Mesenchymal stem cell (in vitro differentiated cells and primary cell): ENCODE measurements at regions not wholly inside any gene's neighbourhood (a gene's known extent, or its start where the extent isn't known, plus 50 kb on each side); places are given as distances from the start of the nearest gene placed in this dataset.

Experiments
- DNase-seq: peaks from one replicate; pipeline ENCODE4 v3.0.0-alpha.2; 2013
- H2AFZ ChIP-seq: one replicate; pipeline ENCODE4 v1.6.1; 2013; ENCODE audit warnings: low read depth, mild to moderate bottlenecking, control low read depth, inconsistent platforms, low read length, moderate library complexity
- H2AK5ac ChIP-seq: 2 replicates; pipeline ENCODE4 v1.6.1; 2013; ENCODE audit warnings: low read length, moderate library complexity, mild to moderate bottlenecking, inconsistent platforms; ENCODE audit not compliant: severe bottlenecking
- H2BK120ac ChIP-seq: one replicate; pipeline ENCODE4 v1.6.1; 2013; ENCODE audit warnings: low read depth, mild to moderate bottlenecking, inconsistent platforms, low read length, moderate library complexity
- H2BK12ac ChIP-seq, 2 experiments: one replicate each; pipeline ENCODE4 v1.6.1; 2013; ENCODE audit warnings: inconsistent platforms in 2 of 2, low read length in 2 of 2, mild to moderate bottlenecking in 2 of 2, moderate library complexity in 2 of 2, control low read depth in 1 of 2
- H2BK15ac ChIP-seq: one replicate; pipeline ENCODE4 v1.6.1; 2013; ENCODE audit warnings: mild to moderate bottlenecking, low read depth, inconsistent platforms; ENCODE audit not compliant: poor library complexity, severe bottlenecking
- H2BK5ac ChIP-seq: 2 replicates; pipeline ENCODE4 v1.6.1; 2013; ENCODE audit warnings: low read depth, mild to moderate bottlenecking, low read length, control low read depth, inconsistent platforms; ENCODE audit not compliant: poor library complexity, severe bottlenecking
- H3K14ac ChIP-seq, 2 experiments: one replicate each; pipeline ENCODE4 v1.6.1; 2013; ENCODE audit warnings: inconsistent platforms in 2 of 2, low read length in 2 of 2, control low read depth in 1 of 2, mild to moderate bottlenecking in 1 of 2, moderate library complexity in 1 of 2
- H3K18ac ChIP-seq, 2 experiments: one replicate each; pipeline ENCODE4 v1.6.1; 2013; ENCODE audit warnings: inconsistent platforms in 2 of 2, low read length in 2 of 2, control low read depth in 1 of 2, low read depth in 1 of 2, mild to moderate bottlenecking in 1 of 2
- H3K23ac ChIP-seq, 2 experiments: one replicate each; pipeline ENCODE4 v1.6.1; 2013; ENCODE audit warnings: inconsistent platforms in 2 of 2, low read length in 2 of 2, mild to moderate bottlenecking in 2 of 2, moderate library complexity in 2 of 2, control low read depth in 1 of 2
- H3K27ac ChIP-seq: 2 replicates; pipeline ENCODE4 v1.5.1; 2013; ENCODE audit warnings: mild to moderate bottlenecking, moderate library complexity, low read length, control low read depth, inconsistent platforms; ENCODE audit not compliant: poor library complexity, severe bottlenecking
- H3K27me3 ChIP-seq, 2 experiments: 2 replicates each; pipeline versions ENCODE4 v1.6.1 to v1.7.0; 2013; ENCODE audit warnings: low read length in 2 of 2, mild to moderate bottlenecking in 2 of 2, moderate library complexity in 2 of 2, control low read depth in 1 of 2, inconsistent platforms in 1 of 2; ENCODE audit not compliant: control insufficient read depth in 1 of 2, insufficient read depth in 1 of 2
- H3K36me3 ChIP-seq, 2 experiments: 2 replicates each; pipeline versions ENCODE4 v1.6.1 to v1.7.0; 2013; ENCODE audit warnings: low read length in 2 of 2, control low read depth in 1 of 2, inconsistent platforms in 1 of 2, low read depth in 1 of 2, mild to moderate bottlenecking in 1 of 2; ENCODE audit not compliant: insufficient read depth in 2 of 2, control insufficient read depth in 1 of 2
- H3K4ac ChIP-seq, 2 experiments: one replicate each; pipeline ENCODE4 v1.6.1; 2013; ENCODE audit warnings: inconsistent platforms in 2 of 2, low read length in 2 of 2, mild to moderate bottlenecking in 2 of 2, moderate library complexity in 2 of 2, control low read depth in 1 of 2, low read depth in 1 of 2
- H3K4me1 ChIP-seq: 2 replicates; pipeline ENCODE4 v1.6.1; 2013; ENCODE audit warnings: low read depth, low read length, control low read depth; ENCODE audit not compliant: control insufficient read depth, insufficient read depth
- H3K4me2 ChIP-seq: 2 replicates; pipeline ENCODE4 v1.6.1; 2013; ENCODE audit warnings: low read length, mild to moderate bottlenecking, inconsistent platforms; ENCODE audit not compliant: poor library complexity, severe bottlenecking
- H3K4me3 ChIP-seq, 2 experiments: 2 replicates each; pipeline versions ENCODE4 v1.5.1 to v1.7.0; 2013; ENCODE audit warnings: low read length in 2 of 2, mild to moderate bottlenecking in 2 of 2, control low read depth in 1 of 2, low read depth in 1 of 2; ENCODE audit not compliant: insufficient read depth in 1 of 2
- H3K79me1 ChIP-seq: replicated peaks from 2 replicates; pipeline ENCODE4 v1.6.1; 2013; ENCODE audit warnings: mild to moderate bottlenecking, control low read depth, low read length, inconsistent platforms; ENCODE audit not compliant: poor library complexity, severe bottlenecking
- H3K9ac ChIP-seq: 2 replicates; pipeline ENCODE4 v1.7.0; 2013; ENCODE audit warnings: mild to moderate bottlenecking, low read length, moderate library complexity
- H3K9me3 ChIP-seq: 2 replicates; pipeline ENCODE4 v1.7.0; 2013; ENCODE audit warnings: mild to moderate bottlenecking, low read length; ENCODE audit not compliant: control insufficient read depth
- H4K8ac ChIP-seq: one replicate; pipeline ENCODE4 v1.6.1; 2013; ENCODE audit warnings: inconsistent platforms, mild to moderate bottlenecking, low read length, moderate library complexity
- H4K91ac ChIP-seq: one replicate; pipeline ENCODE4 v1.6.1; 2013; ENCODE audit warnings: mild to moderate bottlenecking, low read length, inconsistent platforms
- WGBS: methylation state at CpG from one replicate; pipeline ENCODE4 v1.1.7; 2013; ENCODE audit warnings: mixed read lengths; 5-methylcytosine and 5-hydroxymethylcytosine counted together

- H3K9me3 ChIP-seq: peaks cover 14% of the 10 kb centered on the region
- H3K4ac ChIP-seq: no peak overlapping the region
- H3K4me2 ChIP-seq: no peak overlapping the region
- no peaks in the 10 kb centered on the region for H3K27me3 ChIP-seq
- DNase-seq: no peak
- no peaks in the 10 kb centered on the region for H3K4me1 ChIP-seq
- no peak overlapping the region for H3K9ac ChIP-seq
- H3K14ac ChIP-seq: no peak overlapping the region
- no peak overlapping the region for H3K18ac ChIP-seq
- no peak overlapping the region for H2BK12ac ChIP-seq
- H3K79me1 ChIP-seq: no peaks in the 10 kb centered on the region
- WGBS: 40% methylated on average over 3 of the region's 4 CpGs
- H2AK5ac ChIP-seq: no peak overlapping the region
- no peak overlapping the region for H4K91ac ChIP-seq
- no peaks in the 10 kb centered on the region for H3K36me3 ChIP-seq
- no peak overlapping the region for H2BK5ac ChIP-seq
- H3K4me3 ChIP-seq: no peak overlapping the region
- H2BK120ac ChIP-seq: no peak overlapping the region
- H4K8ac ChIP-seq: no peak overlapping the region
- H2AFZ ChIP-seq: no peak overlapping the region
- H2BK15ac ChIP-seq: no peak overlapping the region
- H3K27ac ChIP-seq: no peak overlapping the region
- H3K23ac ChIP-seq: no peak overlapping the region
Observed at GRCh38 chr19:28618504-28618903, 594.4 kb downstream of the UQCRFS1 start.

GRCh38 chr19:28615966-28616365 lies 597.0 kb downstream of the UQCRFS1 start:
- H3K18ac ChIP-seq: no peak overlapping the region
- no peak overlapping the region for H2BK12ac ChIP-seq
- H3K4me3 ChIP-seq: no peak overlapping the region
- H2BK5ac ChIP-seq: no peak overlapping the region
- 73% methylated on average over 1 of the region's 1 CpG for WGBS
- no peaks in the 10 kb centered on the region for H3K27me3 ChIP-seq
- H3K27ac ChIP-seq: no peak overlapping the region
- H3K4me1 ChIP-seq: no peaks in the 10 kb centered on the region
- H2AFZ ChIP-seq: no peak overlapping the region
- H3K14ac ChIP-seq: no peak overlapping the region
- H2AK5ac ChIP-seq: no peak overlapping the region
- no peak overlapping the region for H3K23ac ChIP-seq
- no peak overlapping the region for H4K8ac ChIP-seq
- H2BK15ac ChIP-seq: no peak overlapping the region
- no peak overlapping the region for H3K4me2 ChIP-seq
- no peak overlapping the region for H3K9ac ChIP-seq
- H3K4ac ChIP-seq: no peak overlapping the region
- H4K91ac ChIP-seq: no peak overlapping the region
- no peak for DNase-seq
- no peaks in the 10 kb centered on the region for H3K36me3 ChIP-seq
- no peaks in the 10 kb centered on the region for H3K79me1 ChIP-seq
- no peak overlapping the region for H2BK120ac ChIP-seq
- H3K9me3 ChIP-seq: peaks cover 14% of the 10 kb centered on the region

- Histone ChIP-seq H4K91ac (no peak overlapping the region), H3K23ac (no peak overlapping the region), H3K4me2 (no peak overlapping the region), H2BK120ac (no peak overlapping the region), H2BK12ac (no peak overlapping the region), H3K36me3 (no peaks in the 10 kb centered on the region), H2BK15ac (no peak overlapping the region), H3K4me3 (no peak overlapping the region), H3K79me1 (no peaks in the 10 kb centered on the region), H2AFZ (no peak overlapping the region), H3K27me3 (no peaks in the 10 kb centered on the region), H2AK5ac (no peak overlapping the region), H3K9ac (no peak overlapping the region), H3K4ac (no peak overlapping the region), H2BK5ac (no peak overlapping the region), H3K14ac (no peak overlapping the region), H3K9me3 (peaks cover 14% of the 10 kb centered on the region), H3K27ac (no peak overlapping the region), H3K18ac (no peak overlapping the region), H4K8ac (no peak overlapping the region), H3K4me1 (no peaks in the 10 kb centered on the region)
- DNase-seq: no peak
- 96% methylated on average over 2 of the region's 3 CpGs for WGBS
Observed at GRCh38 chr19:28615546-28615916, 597.4 kb downstream of the UQCRFS1 start.

- Histone ChIP-seq H2BK12ac (no peak overlapping the region), H3K9ac (no peak overlapping the region), H3K23ac (no peak overlapping the region), H3K4me1 (no peaks in the 10 kb centered on the region), H4K91ac (no peak overlapping the region), H3K36me3 (no peaks in the 10 kb centered on the region), H3K79me1 (no peaks in the 10 kb centered on the region), H3K18ac (no peak overlapping the region), H3K27ac (no peak overlapping the region), H3K27me3 (no peaks in the 10 kb centered on the region), H3K4ac (no peak overlapping the region), H2BK120ac (no peak overlapping the region), H2AFZ (no peak overlapping the region), H3K14ac (no peak overlapping the region), H4K8ac (no peak overlapping the region), H3K9me3 (peaks cover 14% of the 10 kb centered on the region), H3K4me3 (no peak overlapping the region), H2AK5ac (no peak overlapping the region), H2BK5ac (no peak overlapping the region), H2BK15ac (no peak overlapping the region), H3K4me2 (no peak overlapping the region)
- no peak for DNase-seq
- 92% methylated on average over 10 of the region's 12 CpGs for WGBS
Observed at GRCh38 chr19:28614634-28615545, 598.1 kb downstream of the UQCRFS1 start.
